SH-SY5Y (cell line): ENCODE measurements at regions not wholly inside any gene's neighbourhood (a gene's known extent, or its start where the extent isn't known, plus 50 kb on each side); places are given as distances from the start of the nearest gene placed in this dataset.

Experiments used
- GATA2 ChIP-seq: IDR thresholded peaks from 2 replicates; pipeline ENCODE4 v1.6.1; 2011; ENCODE audit warnings: mild to moderate bottlenecking, low read depth, low read length
- GATA3 ChIP-seq: IDR thresholded peaks from 2 replicates; pipeline ENCODE4 v1.6.1; 2011; ENCODE audit warnings: low read depth, mild to moderate bottlenecking, low read length, moderate library complexity

- TF ChIP-seq GATA2, result no peak
- no peak for TF ChIP-seq GATA3
Measured at GRCh38 chr20:39181490-39181889, 219.3 kb downstream of the DHX35 start.

GRCh38 chr20:39176457-39176856, 214.3 kb downstream of the DHX35 start:
- TF ChIP-seq GATA2 (no peak), GATA3 (no peak)

- TF ChIP-seq GATA2, result no peak
- no peak for TF ChIP-seq GATA3
Measured at GRCh38 chr20:39170896-39171463, 208.8 kb downstream of the DHX35 start.

GRCh38 chr20:39165099-39165498, 203.0 kb downstream of the DHX35 start:
- TF ChIP-seq GATA2 (no peak), GATA3 (no peak)

GRCh38 chr20:39164642-39165041, 202.5 kb downstream of the DHX35 start:
- TF ChIP-seq GATA2 (no peak), GATA3 (no peak)

- TF ChIP-seq GATA2 (no peak), GATA3 (no peak)
Measured at GRCh38 chr20:39163993-39164392, 201.8 kb downstream of the DHX35 start.

- TF ChIP-seq GATA3, result no peak
- no peak for TF ChIP-seq GATA2
Measured at GRCh38 chr20:39161900-39162299, 199.8 kb downstream of the DHX35 start.

GRCh38 chr20:39155971-39156370, 193.8 kb downstream of the DHX35 start:
- TF ChIP-seq GATA2, result no peak
- no peak for TF ChIP-seq GATA3

- no peak for TF ChIP-seq GATA2
- no peak for TF ChIP-seq GATA3
Measured at GRCh38 chr20:39152742-39153141, 190.6 kb downstream of the DHX35 start.

GRCh38 chr20:39152126-39152525, 190.0 kb downstream of the DHX35 start:
- TF ChIP-seq GATA2, result no peak
- no peak for TF ChIP-seq GATA3

GRCh38 chr20:39150501-39150900, 188.4 kb downstream of the DHX35 start:
- TF ChIP-seq GATA3, result no peak
- no peak for TF ChIP-seq GATA2

GRCh38 chr20:39146394-39146793, 184.2 kb downstream of the DHX35 start:
- TF ChIP-seq GATA3 (no peak), GATA2 (no peak)

- TF ChIP-seq GATA3, result no peak
Measured at GRCh38 chr20:39145921-39146320, 183.8 kb downstream of the DHX35 start.

GRCh38 chr20:39144757-39145156, 182.6 kb downstream of the DHX35 start:
- no peak for TF ChIP-seq GATA3
- no peak for TF ChIP-seq GATA2

GRCh38 chr20:39142407-39143096, 180.4 kb downstream of the DHX35 start:
- no peak for TF ChIP-seq GATA2
- TF ChIP-seq GATA3, result no peak
